ENCODE measurements at regions not wholly inside any gene's neighbourhood (a gene's known extent, or its start where the extent isn't known, plus 50 kb on each side); places are given as distances from the start of the nearest gene placed in this dataset.

GRCh38 chr17:52235516-52235915 lies 77.0 kb upstream of the CA10 start:
- Histone ChIP-seq H3K27me3 (ENCODE audit: control insufficient read depth in 1 of 2, insufficient read depth in 1 of 2, low read length in 2 of 2) (no peaks in the 10 kb centered on the region), H3K36me3 (ENCODE audit: control insufficient read depth in 1 of 2, insufficient read depth in 2 of 2, low read depth in 1 of 2, low read length in 2 of 2) (no peaks in the 10 kb centered on the region), H2AK5ac (ENCODE audit: low read length, severe bottlenecking) (no peak overlapping the region), H4K8ac (ENCODE audit: low read length) (no peak overlapping the region), H3K27ac (ENCODE audit: low read length, poor library complexity, severe bottlenecking) (no peak overlapping the region), H3K4me3 (ENCODE audit: insufficient read depth in 1 of 2, low read depth in 1 of 2, low read length in 2 of 2) (no peak overlapping the region), H2BK5ac (ENCODE audit: low read depth, low read length, poor library complexity, severe bottlenecking) (no peak overlapping the region), H3K4ac (ENCODE audit: low read depth in 1 of 2, low read length in 2 of 2) (no peak overlapping the region), H3K14ac (ENCODE audit: low read length in 2 of 2) (no peak overlapping the region), H4K91ac (ENCODE audit: low read length) (no peak overlapping the region), H3K4me2 (ENCODE audit: low read length, poor library complexity, severe bottlenecking) (no peak overlapping the region), H3K18ac (ENCODE audit: low read depth in 1 of 2, low read length in 2 of 2) (no peak overlapping the region), H3K23ac (ENCODE audit: low read length in 2 of 2) (no peak overlapping the region), H2AFZ (ENCODE audit: low read depth, low read length) (no peak overlapping the region), H2BK120ac (ENCODE audit: low read depth, low read length) (no peak overlapping the region), H2BK12ac (ENCODE audit: low read length in 2 of 2) (no peak overlapping the region), H2BK15ac (ENCODE audit: low read depth, poor library complexity, severe bottlenecking) (no peak overlapping the region), H3K9me3 (ENCODE audit: control insufficient read depth, low read length) (no peaks in the 10 kb centered on the region), H3K9ac (ENCODE audit: low read length) (no peak overlapping the region), H3K4me1 (ENCODE audit: control insufficient read depth, insufficient read depth, low read depth, low read length) (no peaks in the 10 kb centered on the region), H3K79me1 (replicated peaks; ENCODE audit: low read length, poor library complexity, severe bottlenecking) (no peaks in the 10 kb centered on the region)
- WGBS = 73% methylated on average over 1 of the region's 1 CpG
- DNase-seq = no peak

GRCh38 chr17:52233632-52234031 lies 75.1 kb upstream of the CA10 start:
- H3K9me3 ChIP-seq (ENCODE audit: control insufficient read depth, low read length) = no peaks in the 10 kb centered on the region
- H2BK15ac ChIP-seq (ENCODE audit: low read depth, poor library complexity, severe bottlenecking) = no peak overlapping the region
- no peak overlapping the region for H3K4me2 ChIP-seq (ENCODE audit: low read length, poor library complexity, severe bottlenecking)
- H2BK12ac ChIP-seq (ENCODE audit: low read length in 2 of 2) = no peak overlapping the region
- no peak overlapping the region for H2BK5ac ChIP-seq (ENCODE audit: low read depth, low read length, poor library complexity, severe bottlenecking)
- no peak overlapping the region for H4K8ac ChIP-seq (ENCODE audit: low read length)
- no CpG with 5 or more reads among the region's 1 CpG for WGBS
- H3K36me3 ChIP-seq (ENCODE audit: control insufficient read depth in 1 of 2, insufficient read depth in 2 of 2, low read depth in 1 of 2, low read length in 2 of 2) = no peaks in the 10 kb centered on the region
- H3K4ac ChIP-seq (ENCODE audit: low read depth in 1 of 2, low read length in 2 of 2) = no peak overlapping the region
- no peak overlapping the region for H3K23ac ChIP-seq (ENCODE audit: low read length in 2 of 2)
- no peak overlapping the region for H3K4me3 ChIP-seq (ENCODE audit: insufficient read depth in 1 of 2, low read depth in 1 of 2, low read length in 2 of 2)
- H3K79me1 ChIP-seq (replicated peaks; ENCODE audit: low read length, poor library complexity, severe bottlenecking) = no peaks in the 10 kb centered on the region
- no peak overlapping the region for H3K9ac ChIP-seq (ENCODE audit: low read length)
- no peak overlapping the region for H2AK5ac ChIP-seq (ENCODE audit: low read length, severe bottlenecking)
- no peak overlapping the region for H4K91ac ChIP-seq (ENCODE audit: low read length)
- no peak overlapping the region for H2AFZ ChIP-seq (ENCODE audit: low read depth, low read length)
- no peak overlapping the region for H3K14ac ChIP-seq (ENCODE audit: low read length in 2 of 2)
- no peaks in the 10 kb centered on the region for H3K4me1 ChIP-seq (ENCODE audit: control insufficient read depth, insufficient read depth, low read depth, low read length)
- no peak for DNase-seq
- no peak overlapping the region for H3K27ac ChIP-seq (ENCODE audit: low read length, poor library complexity, severe bottlenecking)
- H2BK120ac ChIP-seq (ENCODE audit: low read depth, low read length) = no peak overlapping the region
- no peak overlapping the region for H3K18ac ChIP-seq (ENCODE audit: low read depth in 1 of 2, low read length in 2 of 2)
- no peaks in the 10 kb centered on the region for H3K27me3 ChIP-seq (ENCODE audit: control insufficient read depth in 1 of 2, insufficient read depth in 1 of 2, low read length in 2 of 2)

GRCh38 chr17:52233176-52233575 lies 74.7 kb upstream of the CA10 start:
- no peak overlapping the region for H3K4ac ChIP-seq (ENCODE audit: low read depth in 1 of 2, low read length in 2 of 2)
- H3K9ac ChIP-seq (ENCODE audit: low read length) = no peak overlapping the region
- no peak overlapping the region for H2AFZ ChIP-seq (ENCODE audit: low read depth, low read length)
- no peak overlapping the region for H2AK5ac ChIP-seq (ENCODE audit: low read length, severe bottlenecking)
- no peaks in the 10 kb centered on the region for H3K9me3 ChIP-seq (ENCODE audit: control insufficient read depth, low read length)
- no peaks in the 10 kb centered on the region for H3K36me3 ChIP-seq (ENCODE audit: control insufficient read depth in 1 of 2, insufficient read depth in 2 of 2, low read depth in 1 of 2, low read length in 2 of 2)
- H2BK120ac ChIP-seq (ENCODE audit: low read depth, low read length) = no peak overlapping the region
- H3K4me1 ChIP-seq (ENCODE audit: control insufficient read depth, insufficient read depth, low read depth, low read length) = no peaks in the 10 kb centered on the region
- H4K8ac ChIP-seq (ENCODE audit: low read length) = no peak overlapping the region
- no peak overlapping the region for H3K23ac ChIP-seq (ENCODE audit: low read length in 2 of 2)
- H2BK12ac ChIP-seq (ENCODE audit: low read length in 2 of 2) = no peak overlapping the region
- H3K14ac ChIP-seq (ENCODE audit: low read length in 2 of 2) = no peak overlapping the region
- no peak overlapping the region for H3K18ac ChIP-seq (ENCODE audit: low read depth in 1 of 2, low read length in 2 of 2)
- no peak overlapping the region for H3K4me3 ChIP-seq (ENCODE audit: insufficient read depth in 1 of 2, low read depth in 1 of 2, low read length in 2 of 2)
- no peak overlapping the region for H4K91ac ChIP-seq (ENCODE audit: low read length)
- no peak overlapping the region for H2BK5ac ChIP-seq (ENCODE audit: low read depth, low read length, poor library complexity, severe bottlenecking)
- DNase-seq = no peak
- H3K27me3 ChIP-seq (ENCODE audit: control insufficient read depth in 1 of 2, insufficient read depth in 1 of 2, low read length in 2 of 2) = no peaks in the 10 kb centered on the region
- H3K79me1 ChIP-seq (replicated peaks; ENCODE audit: low read length, poor library complexity, severe bottlenecking) = no peaks in the 10 kb centered on the region
- no peak overlapping the region for H2BK15ac ChIP-seq (ENCODE audit: low read depth, poor library complexity, severe bottlenecking)
- no peak overlapping the region for H3K27ac ChIP-seq (ENCODE audit: low read length, poor library complexity, severe bottlenecking)
- H3K4me2 ChIP-seq (ENCODE audit: low read length, poor library complexity, severe bottlenecking) = no peak overlapping the region

GRCh38 chr17:52228823-52229222 lies 70.3 kb upstream of the CA10 start:
- no peak overlapping the region for H4K91ac ChIP-seq (ENCODE audit: low read length)
- no peak overlapping the region for H2AK5ac ChIP-seq (ENCODE audit: low read length, severe bottlenecking)
- H3K23ac ChIP-seq (ENCODE audit: low read length in 2 of 2) = no peak overlapping the region
- no peaks in the 10 kb centered on the region for H3K27me3 ChIP-seq (ENCODE audit: control insufficient read depth in 1 of 2, insufficient read depth in 1 of 2, low read length in 2 of 2)
- H2BK15ac ChIP-seq (ENCODE audit: low read depth, poor library complexity, severe bottlenecking) = no peak overlapping the region
- H3K27ac ChIP-seq (ENCODE audit: low read length, poor library complexity, severe bottlenecking) = no peak overlapping the region
- H3K14ac ChIP-seq (ENCODE audit: low read length in 2 of 2) = no peak overlapping the region
- no peak overlapping the region for H2BK12ac ChIP-seq (ENCODE audit: low read length in 2 of 2)
- no peak overlapping the region for H3K4me3 ChIP-seq (ENCODE audit: insufficient read depth in 1 of 2, low read depth in 1 of 2, low read length in 2 of 2)
- H3K9me3 ChIP-seq (ENCODE audit: control insufficient read depth, low read length) = no peaks in the 10 kb centered on the region
- no peak overlapping the region for H3K4me2 ChIP-seq (ENCODE audit: low read length, poor library complexity, severe bottlenecking)
- peak overlapping the region; percentile 23 for H4K8ac ChIP-seq (ENCODE audit: low read length)
- H3K4ac ChIP-seq (ENCODE audit: low read depth in 1 of 2, low read length in 2 of 2) = no peak overlapping the region
- no peaks in the 10 kb centered on the region for H3K36me3 ChIP-seq (ENCODE audit: control insufficient read depth in 1 of 2, insufficient read depth in 2 of 2, low read depth in 1 of 2, low read length in 2 of 2)
- no peak for DNase-seq
- H2BK5ac ChIP-seq (ENCODE audit: low read depth, low read length, poor library complexity, severe bottlenecking) = no peak overlapping the region
- 63% methylated on average over 3 of the region's 3 CpGs for WGBS
- H2BK120ac ChIP-seq (ENCODE audit: low read depth, low read length) = no peak overlapping the region
- no peak overlapping the region for H3K9ac ChIP-seq (ENCODE audit: low read length)
- H3K79me1 ChIP-seq (replicated peaks; ENCODE audit: low read length, poor library complexity, severe bottlenecking) = no peaks in the 10 kb centered on the region
- H3K4me1 ChIP-seq (ENCODE audit: control insufficient read depth, insufficient read depth, low read depth, low read length) = no peaks in the 10 kb centered on the region
- no peak overlapping the region for H2AFZ ChIP-seq (ENCODE audit: low read depth, low read length)
- no peak overlapping the region for H3K18ac ChIP-seq (ENCODE audit: low read depth in 1 of 2, low read length in 2 of 2)

All from mesenchymal stem cell (in vitro differentiated cells and primary cell).